CD4-positive, alpha-beta T cell (primary cell): ENCODE measurements at regions not wholly inside any gene's neighbourhood (a gene's known extent, or its start where the extent isn't known, plus 50 kb on each side); places are given as distances from the start of the nearest gene placed in this dataset.

Experiments
- ATAC-seq: fragments of 200-7000 bp; cut with Tn5 transposase; one replicate; pipeline ENCODE4 v1.10.0; 2022; ENCODE audit warnings: mild to moderate bottlenecking; ENCODE audit not compliant: poor library complexity
- CTCF ChIA-PET: fragments of 350-600 bp; sonication (Branson Sonifier 250); formaldehyde crosslinking; loops from one replicate; lab custom pipeline; 2021; ENCODE audit warnings: antibody characterized with exemption, inconsistent platforms; lab: Charles Lee
- POLR2A ChIA-PET: fragments of 350-600 bp; sonication (Branson Sonifier 250); formaldehyde crosslinking; loops from one replicate; lab custom pipeline; 2021; ENCODE audit warnings: antibody characterized with exemption, inconsistent platforms; lab: Charles Lee
- DNase-seq, 14 experiments: peaks; one replicate each; pipeline ENCODE4 v3.0.0-alpha.2; 2013 to 2020; ENCODE audit warnings: mixed read lengths in 2 of 14
- H3K27ac ChIP-seq, 2 donors: one replicate each; pipeline versions ENCODE4 v1.5.1 to v1.7.0; 2013; ENCODE audit warnings: low read length in 2 of 2, low read depth in 1 of 2, mild to moderate bottlenecking in 1 of 2
- H3K27me3 ChIP-seq, 2 experiments: 1 replicate in 1 of 2; 2 replicates in 1 of 2; pipeline versions ENCODE4 v1.6.1 to v1.7.0; 2013; ENCODE audit warnings: low read length in 2 of 2, control low read depth in 1 of 2, mild to moderate bottlenecking in 1 of 2, moderate library complexity in 1 of 2; ENCODE audit not compliant: insufficient read depth in 2 of 2, control insufficient read depth in 1 of 2
- H3K36me3 ChIP-seq: one replicate; pipeline ENCODE4 v1.6.1; 2013; ENCODE audit warnings: low read length, control low read depth; ENCODE audit not compliant: insufficient read depth
- H3K4me1 ChIP-seq: one replicate; pipeline ENCODE4 v1.6.1; 2013; ENCODE audit warnings: low read length, control low read depth; ENCODE audit not compliant: insufficient read depth
- H3K4me3 ChIP-seq: one replicate; pipeline ENCODE4 v1.5.1; 2013; ENCODE audit warnings: mild to moderate bottlenecking, low read length, moderate library complexity
- H3K9me3 ChIP-seq, 2 experiments: 1 replicate in 1 of 2; 2 replicates in 1 of 2; pipeline versions ENCODE4 v1.6.1 to v1.7.0; 2013; ENCODE audit warnings: low read length in 2 of 2, mild to moderate bottlenecking in 2 of 2, control low read depth in 1 of 2, moderate library complexity in 1 of 2; ENCODE audit not compliant: control insufficient read depth in 1 of 2, insufficient read depth in 1 of 2
- H3K27ac Mint-ChIP-seq: one replicate; pipeline ENCODE4 v1.8.0; 2020; ENCODE audit warnings: mixed read lengths
- H3K27me3 Mint-ChIP-seq: one replicate; pipeline ENCODE4 v1.8.0; 2021; ENCODE audit warnings: mixed read lengths
- H3K36me3 Mint-ChIP-seq: one replicate; pipeline ENCODE4 v1.8.0; 2021; ENCODE audit warnings: low read depth, mixed read lengths
- H3K4me1 Mint-ChIP-seq: one replicate; pipeline ENCODE4 v1.8.0; 2021; ENCODE audit warnings: low read depth, mixed read lengths
- H3K4me3 Mint-ChIP-seq: one replicate; pipeline ENCODE4 v1.8.0; 2020; ENCODE audit warnings: mild to moderate bottlenecking, mixed read lengths
- H3K9me3 Mint-ChIP-seq: one replicate; pipeline ENCODE4 v1.8.0; 2020; ENCODE audit warnings: mixed read lengths
- intact Hi-C, 2 experiments: fragments of 100-400 bp; cut with DNase I in 1 of 2; cut with micrococcal nuclease in 1 of 2; formaldehyde crosslinking; loops; one replicate each; pipeline versions ENCODE4 v1.15.1 to v1.9.0; 2023 to 2025; cut with DNase I, micrococcal nuclease
- TF ChIP-seq, protein P1 (sequence below): fragments of 200-600 bp; IDR thresholded peaks from one replicate; pipeline ENCODE4 v1.8.0; 2022; ENCODE audit warnings: antibody characterized with exemption, mild to moderate bottlenecking

DNA sequence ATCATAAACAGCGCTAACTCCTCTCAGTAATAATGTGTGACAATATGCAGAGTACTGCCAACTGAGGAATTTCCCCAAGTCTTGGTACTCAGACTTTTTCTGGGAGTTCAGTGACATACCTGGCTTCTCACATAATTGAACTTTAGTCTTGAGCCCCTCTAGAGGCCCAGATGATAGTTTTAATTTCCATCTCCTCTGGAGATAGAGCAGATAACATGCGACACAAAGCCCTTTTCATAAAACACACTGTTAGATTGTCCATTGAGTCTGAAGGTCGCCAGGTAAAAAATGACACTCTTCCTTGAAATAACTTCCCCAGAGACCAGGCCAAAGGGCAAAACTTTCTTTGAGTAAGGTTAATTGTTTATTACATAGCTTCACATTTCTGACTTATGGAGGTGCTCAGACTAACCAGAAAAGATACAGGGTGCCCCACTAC lies 476.0 kb downstream of the RASEF start:
- no peak for DNase-seq
- H3K27ac ChIP-seq, result no peak overlapping the region
- ChIA-PET CTCF (no interaction called here), POLR2A (no interaction called here)
- H3K36me3 Mint-ChIP-seq, result no peaks in the 10 kb centered on the region
- no peaks in the 10 kb centered on the region for H3K4me1 ChIP-seq
- no peak overlapping the region for H3K4me3 ChIP-seq
- intact Hi-C loops, result no loop called here
- no peaks in the 10 kb centered on the region for H3K4me1 Mint-ChIP-seq
- H3K27ac Mint-ChIP-seq, result no peak overlapping the region
- no peaks in the 10 kb centered on the region for H3K27me3 ChIP-seq
- no peak for ATAC-seq
- no peaks in the 10 kb centered on the region for H3K36me3 ChIP-seq
- no peak overlapping the region for H3K4me3 Mint-ChIP-seq
- H3K9me3 Mint-ChIP-seq, result peaks cover 4% of the 10 kb centered on the region
- TF ChIP-seq, protein P1, sequence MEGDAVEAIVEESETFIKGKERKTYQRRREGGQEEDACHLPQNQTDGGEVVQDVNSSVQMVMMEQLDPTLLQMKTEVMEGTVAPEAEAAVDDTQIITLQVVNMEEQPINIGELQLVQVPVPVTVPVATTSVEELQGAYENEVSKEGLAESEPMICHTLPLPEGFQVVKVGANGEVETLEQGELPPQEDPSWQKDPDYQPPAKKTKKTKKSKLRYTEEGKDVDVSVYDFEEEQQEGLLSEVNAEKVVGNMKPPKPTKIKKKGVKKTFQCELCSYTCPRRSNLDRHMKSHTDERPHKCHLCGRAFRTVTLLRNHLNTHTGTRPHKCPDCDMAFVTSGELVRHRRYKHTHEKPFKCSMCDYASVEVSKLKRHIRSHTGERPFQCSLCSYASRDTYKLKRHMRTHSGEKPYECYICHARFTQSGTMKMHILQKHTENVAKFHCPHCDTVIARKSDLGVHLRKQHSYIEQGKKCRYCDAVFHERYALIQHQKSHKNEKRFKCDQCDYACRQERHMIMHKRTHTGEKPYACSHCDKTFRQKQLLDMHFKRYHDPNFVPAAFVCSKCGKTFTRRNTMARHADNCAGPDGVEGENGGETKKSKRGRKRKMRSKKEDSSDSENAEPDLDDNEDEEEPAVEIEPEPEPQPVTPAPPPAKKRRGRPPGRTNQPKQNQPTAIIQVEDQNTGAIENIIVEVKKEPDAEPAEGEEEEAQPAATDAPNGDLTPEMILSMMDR, result no peak
- no peaks in the 10 kb centered on the region for H3K27me3 Mint-ChIP-seq
- H3K9me3 ChIP-seq, result peaks cover 0 to 4% of the 10 kb centered on the region in 2 experiments

DNA sequence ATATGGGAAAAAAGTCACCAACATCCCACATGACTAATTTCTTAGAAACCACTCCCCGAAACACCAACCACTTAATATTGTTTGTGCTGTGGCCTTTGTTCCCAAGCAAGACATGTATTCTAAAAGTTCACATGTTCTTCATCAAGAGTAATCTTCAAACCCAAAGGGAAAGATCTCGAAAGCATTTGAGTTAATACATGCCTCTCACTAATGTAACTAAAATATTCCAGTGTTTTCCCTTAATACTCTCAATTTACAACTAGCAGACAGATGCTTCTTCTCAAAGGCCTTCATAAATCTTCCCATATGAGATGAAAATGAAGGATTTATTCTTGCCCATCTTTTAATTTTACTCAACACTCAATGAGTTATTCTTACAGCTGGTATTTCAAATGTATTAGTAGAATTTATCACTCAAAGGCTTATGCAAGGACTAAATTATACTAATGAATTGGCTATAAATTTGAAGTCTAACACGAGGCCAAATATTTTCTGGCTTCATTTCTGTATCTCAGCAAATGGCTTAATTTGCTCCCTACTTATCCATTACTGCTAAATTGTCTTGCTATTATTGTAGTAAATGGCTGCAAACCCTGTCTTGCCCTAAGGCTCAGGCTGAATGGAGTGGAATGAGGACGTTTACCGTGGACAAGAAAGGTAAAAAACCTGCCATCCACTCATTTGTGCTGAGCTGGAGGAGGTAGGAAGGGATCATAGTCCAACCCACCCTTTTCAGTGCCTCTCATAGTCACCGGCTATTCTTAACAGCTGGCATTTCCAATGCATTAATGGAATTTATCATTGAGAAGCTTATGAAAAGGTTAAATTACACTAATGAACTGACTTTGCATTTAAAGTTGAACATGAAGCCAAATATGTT lies 474.4 kb downstream of the RASEF start:
- Mint-ChIP-seq H3K36me3 (no peaks in the 10 kb centered on the region), H3K4me3 (no peak overlapping the region), H3K27me3 (no peaks in the 10 kb centered on the region), H3K27ac (no peak overlapping the region), H3K9me3 (peaks cover 4% of the 10 kb centered on the region), H3K4me1 (no peaks in the 10 kb centered on the region)
- H3K27me3 ChIP-seq, result no peaks in the 10 kb centered on the region
- POLR2A ChIA-PET, result no interaction called here
- no peak overlapping the region for H3K27ac ChIP-seq
- intact Hi-C loops, result no loop called here
- H3K9me3 ChIP-seq, result peaks cover 0 to 4% of the 10 kb centered on the region in 2 experiments
- ATAC-seq, result no peak
- no peak overlapping the region for H3K4me3 ChIP-seq
- DNase-seq, result no peak
- no peaks in the 10 kb centered on the region for H3K36me3 ChIP-seq
- no peaks in the 10 kb centered on the region for H3K4me1 ChIP-seq
- CTCF ChIA-PET, result no interaction called here
- TF ChIP-seq, protein P1, result no peak

DNA sequence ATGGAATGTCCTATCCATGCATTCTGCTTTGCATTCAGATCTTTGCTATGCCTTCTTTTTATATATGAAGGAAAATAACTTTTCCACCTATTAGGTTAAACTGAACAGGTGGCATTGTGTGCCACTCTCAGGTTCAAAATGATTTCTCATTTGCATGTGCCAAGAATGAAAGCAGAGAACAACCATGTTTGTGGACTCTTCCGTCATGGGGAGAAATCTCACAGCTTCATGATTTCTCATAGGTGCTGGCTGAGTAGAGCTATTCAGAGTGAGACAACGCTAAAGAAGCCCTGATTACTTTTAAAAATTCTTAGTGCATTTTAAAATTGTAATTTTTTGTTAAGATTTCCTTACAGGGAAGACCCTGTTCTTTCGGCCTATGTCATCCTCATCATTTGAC lies 472.1 kb downstream of the RASEF start:
- no peak for ATAC-seq
- Mint-ChIP-seq H3K27ac (no peak overlapping the region), H3K36me3 (no peaks in the 10 kb centered on the region), H3K9me3 (peaks cover 4% of the 10 kb centered on the region), H3K4me3 (no peak overlapping the region), H3K4me1 (no peaks in the 10 kb centered on the region), H3K27me3 (no peaks in the 10 kb centered on the region)
- no peak for DNase-seq
- ChIA-PET CTCF (no interaction called here), POLR2A (no interaction called here)
- Histone ChIP-seq H3K36me3 (no peaks in the 10 kb centered on the region), H3K9me3 (no peaks in the 10 kb centered on the region), H3K27me3 (no peaks in the 10 kb centered on the region), H3K4me3 (no peak overlapping the region), H3K27ac (no peak overlapping the region), H3K4me1 (no peaks in the 10 kb centered on the region)
- TF ChIP-seq, protein P1, result no peak
- intact Hi-C loops, result no loop called here
